ENCODE measurements at regions not wholly inside any gene's neighbourhood (a gene's known extent, or its start where the extent isn't known, plus 50 kb on each side); places are given as distances from the start of the nearest gene placed in this dataset.
A peak's percentile ranks its signal among the peaks of the same experiment; 100 is the strongest.

GRCh38 chr4:1474126-1475090 lies 68.2 kb upstream of the NKX1-1 start:
- DNase-seq: no peak

DNA sequence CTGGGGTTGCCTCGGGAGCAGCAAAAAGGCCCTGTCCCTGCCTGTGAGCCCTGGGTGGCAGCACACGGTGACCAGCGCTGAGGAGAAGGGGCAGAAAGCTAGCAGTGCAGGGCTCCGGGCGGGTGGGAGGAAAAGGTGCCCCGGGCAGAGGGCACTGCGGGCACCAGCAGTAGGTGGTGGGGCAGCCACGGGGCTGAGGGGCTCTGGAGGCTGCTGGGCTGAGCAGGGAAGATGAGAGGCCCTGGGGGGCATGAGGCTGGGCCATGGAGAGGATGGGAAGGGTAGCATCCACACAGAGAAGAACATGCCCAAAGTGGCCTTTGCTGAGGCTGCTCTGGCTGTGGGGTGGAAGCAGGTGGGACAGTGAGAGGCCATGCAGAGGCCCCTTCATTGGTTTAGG lies 67.5 kb upstream of the NKX1-1 start:
- no peak for DNase-seq

DNA sequence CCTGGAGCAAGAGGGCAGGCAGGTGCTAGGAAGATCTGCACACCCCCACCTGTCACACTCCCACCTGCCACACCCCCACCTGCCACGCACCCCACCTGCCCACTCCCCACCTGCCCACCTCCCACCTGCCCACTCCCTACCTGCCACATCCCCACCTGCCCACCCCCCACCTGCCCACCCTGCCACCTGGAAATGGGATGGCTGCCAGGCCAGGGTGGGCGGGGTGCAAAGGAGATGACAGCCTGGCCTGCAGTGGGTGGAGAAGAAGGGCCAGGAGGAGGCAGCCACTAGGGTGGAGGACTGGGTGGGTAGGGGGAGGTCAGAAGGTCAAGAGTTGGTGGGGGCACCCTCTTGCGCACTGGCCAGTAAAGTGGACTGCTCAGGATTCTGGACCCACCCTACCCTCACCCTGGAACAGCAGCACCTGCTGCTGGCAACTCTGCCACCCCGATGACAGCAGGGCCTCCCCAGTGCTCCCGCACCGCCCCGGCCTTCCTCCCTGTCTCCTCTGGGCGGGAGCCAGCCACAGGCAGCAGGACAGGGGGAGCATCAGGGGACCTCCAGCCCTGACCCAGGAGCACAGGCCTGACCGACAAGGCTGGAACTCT lies 66.8 kb upstream of the NKX1-1 start:
- DNase-seq: no peak

GRCh38 chr4:1472148-1472797 lies 66.0 kb upstream of the NKX1-1 start:
- DNase-seq: no peak

DNA sequence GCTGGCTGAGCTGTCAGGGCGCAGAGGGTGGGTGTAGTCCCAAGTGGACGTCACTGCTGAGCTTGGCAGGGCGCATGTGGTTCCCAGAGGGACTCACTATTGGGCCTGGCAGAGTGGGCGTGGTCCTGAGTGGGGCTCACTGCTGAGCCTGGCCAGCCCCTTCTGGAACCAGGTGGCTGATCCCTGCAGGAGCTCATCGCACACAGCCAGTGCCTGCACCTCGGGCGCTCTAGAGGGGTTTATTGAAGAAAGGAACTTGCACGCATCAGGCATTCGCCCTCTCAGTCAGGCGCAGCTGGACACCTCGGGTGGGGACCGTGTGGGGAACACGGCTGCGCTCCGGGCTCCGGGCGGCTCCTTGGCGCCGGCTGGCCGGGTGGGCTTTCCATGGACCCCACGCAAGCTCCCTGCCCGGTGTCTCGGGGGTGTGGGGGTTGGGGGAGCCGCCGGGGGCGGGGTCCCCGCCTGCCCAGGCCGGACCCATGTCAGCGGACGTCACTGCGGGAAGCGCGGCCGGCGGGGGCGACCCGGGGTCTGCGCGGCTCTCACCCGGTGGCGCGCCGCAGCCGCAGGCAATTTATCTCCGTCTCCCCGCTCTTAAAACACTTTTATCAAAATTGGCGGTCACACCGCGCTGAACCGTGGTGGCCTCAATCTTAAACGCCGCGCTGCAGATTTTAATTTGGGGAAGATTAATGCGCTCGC lies 65.4 kb upstream of the NKX1-1 start:
- no peak for DNase-seq

- no peak for DNase-seq
These were observed 64.7 kb upstream of the NKX1-1 start for GRCh38 chr4:1470816-1471442.

DNA sequence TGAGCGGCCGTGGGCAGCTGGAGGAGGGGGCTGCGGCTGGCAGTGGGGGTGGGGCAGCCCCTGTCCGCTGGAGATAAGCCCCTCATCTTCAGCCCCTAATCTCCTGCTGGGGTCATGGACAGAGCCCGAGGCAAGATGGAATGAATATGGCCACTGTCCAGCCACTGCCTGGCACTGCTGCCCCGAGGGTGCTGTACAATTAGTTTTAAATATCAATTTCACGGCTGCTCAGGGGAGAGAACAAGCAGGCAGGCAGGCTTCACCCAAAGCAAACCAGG lies 64.1 kb upstream of the NKX1-1 start:
- DNase-seq: no peak

DNA sequence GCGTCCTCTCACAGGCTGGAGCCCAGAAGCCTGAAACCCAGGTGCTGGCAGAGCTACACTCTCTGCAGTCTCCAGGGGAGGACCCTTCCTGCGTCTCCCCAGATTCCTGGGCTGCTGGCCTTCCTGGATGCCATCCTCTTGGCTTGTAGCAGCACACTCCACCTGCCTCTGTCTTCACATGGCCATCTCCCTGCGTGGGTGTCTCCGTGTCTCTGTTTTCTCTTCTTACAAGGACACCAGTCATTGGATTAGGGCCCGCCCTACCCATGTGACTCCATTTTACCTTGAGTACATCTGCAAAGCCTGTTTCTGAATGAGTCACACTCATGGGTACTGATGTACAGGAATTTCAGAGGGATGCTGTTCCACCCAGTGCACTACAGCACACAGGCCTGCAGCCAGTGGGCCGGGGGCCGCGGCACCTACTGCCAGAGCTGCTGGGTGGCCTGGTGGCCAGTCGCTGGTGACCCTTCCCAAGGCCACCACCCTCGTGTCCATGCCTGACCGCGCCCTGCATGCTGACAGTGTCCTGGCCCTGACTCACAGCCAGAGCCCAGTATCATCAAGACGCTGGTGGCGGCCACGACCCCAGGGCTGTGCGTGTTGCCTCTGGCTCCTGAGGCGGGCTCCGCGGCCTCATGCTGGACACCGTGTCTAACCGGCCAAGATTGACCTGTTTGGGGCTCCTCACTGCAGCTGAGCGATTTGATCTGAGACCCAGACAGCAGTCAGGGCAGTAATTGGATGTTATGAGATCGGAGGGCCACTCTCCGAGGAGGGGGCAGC lies 63.6 kb upstream of the NKX1-1 start:
- no peak for DNase-seq

GRCh38 chr4:1469043-1469442 lies 62.8 kb upstream of the NKX1-1 start:
- no peak for DNase-seq

- DNase-seq: no peak
These were observed 61.6 kb upstream of the NKX1-1 start for GRCh38 chr4:1467581-1468458.

DNA sequence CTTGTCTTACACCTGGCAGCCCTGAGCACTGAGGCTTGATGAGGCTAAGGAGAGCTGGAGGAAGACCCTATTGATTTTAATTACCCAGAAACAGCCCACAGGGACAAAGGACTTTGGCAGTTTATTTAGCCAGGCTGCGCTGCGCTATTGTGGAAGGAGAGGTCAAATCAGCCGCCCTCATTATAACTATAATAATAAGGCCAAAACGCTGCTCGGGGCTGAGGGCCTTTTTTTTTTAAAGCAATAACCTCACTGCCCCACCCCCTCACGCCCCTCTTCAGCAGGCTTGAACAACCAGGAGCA lies 60.6 kb upstream of the NKX1-1 start:
- no peak for DNase-seq

DNA sequence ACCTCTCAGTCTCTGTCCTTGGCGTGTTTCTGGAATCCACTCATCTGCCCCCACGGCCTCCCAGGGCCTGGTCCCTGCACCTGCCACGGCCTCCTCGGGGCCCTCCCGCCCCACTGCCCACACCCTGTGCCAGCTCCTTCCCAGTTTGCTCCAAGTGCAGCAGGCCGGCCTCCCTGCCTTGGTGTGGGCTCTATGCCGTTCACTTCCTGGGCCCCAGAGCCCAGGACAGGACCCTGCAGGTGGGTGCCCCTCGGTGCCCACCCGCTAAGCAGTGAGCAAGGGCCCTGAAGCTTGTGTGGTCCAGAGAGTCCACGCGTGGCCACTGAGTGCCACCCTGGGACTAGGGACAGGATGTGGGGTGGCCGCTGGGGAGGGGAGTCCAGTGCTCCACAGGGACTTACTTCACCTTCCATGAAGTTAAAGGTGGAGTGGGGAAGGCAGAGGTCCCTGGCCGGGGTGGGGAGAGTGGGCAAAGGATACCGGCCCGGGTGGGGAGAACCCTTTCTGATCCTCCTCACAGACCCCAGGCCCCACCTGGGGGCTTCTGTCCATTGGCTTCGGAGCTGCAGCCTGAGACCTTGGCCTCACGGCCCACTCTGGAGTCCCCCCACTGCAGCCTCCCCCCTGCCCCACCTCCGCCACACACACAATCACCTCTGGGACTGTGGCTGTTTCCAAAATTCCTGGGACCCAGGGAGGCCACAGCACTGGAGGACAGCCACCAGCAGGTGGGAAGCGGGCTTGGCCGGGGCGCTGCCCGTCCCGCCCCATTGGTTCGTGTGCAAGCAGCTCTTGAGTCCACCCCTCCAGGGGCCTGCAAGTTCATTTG lies 60.0 kb upstream of the NKX1-1 start:
- DNase-seq: no peak

GRCh38 chr4:1465173-1466033 lies 59.2 kb upstream of the NKX1-1 start:
- DNase-seq: no peak

- no peak for DNase-seq
These were observed 58.4 kb upstream of the NKX1-1 start for GRCh38 chr4:1464581-1465171.

DNA sequence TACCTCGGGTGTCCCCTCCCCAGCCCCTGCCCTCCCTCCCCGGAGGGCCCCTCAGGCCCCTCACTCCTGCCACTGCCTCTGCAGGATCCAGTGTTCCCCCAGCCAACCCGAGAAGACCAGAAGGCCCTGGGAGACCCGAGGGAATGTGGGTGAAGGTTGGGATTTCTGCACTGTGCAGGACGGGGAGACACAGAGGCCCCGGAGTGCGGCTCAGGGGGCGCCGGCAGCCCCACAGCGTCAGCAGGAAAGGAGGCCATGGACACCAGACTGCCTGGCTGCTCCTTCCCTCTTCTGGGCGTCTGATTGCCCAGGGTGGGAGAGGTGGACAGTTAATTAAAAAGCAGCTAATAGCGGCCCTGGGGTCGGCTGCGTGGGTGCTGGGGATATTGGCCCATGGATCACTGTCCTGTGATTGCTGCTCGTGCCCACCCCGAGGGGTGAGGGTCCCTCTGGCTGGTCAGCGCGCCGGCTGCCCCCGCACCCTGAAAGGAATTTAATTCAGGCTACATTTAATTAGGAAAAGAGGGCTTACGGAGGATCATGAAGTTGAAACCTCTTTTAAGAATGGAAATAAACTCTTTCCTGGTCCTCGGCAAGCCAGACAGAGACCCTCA lies 57.8 kb upstream of the NKX1-1 start:
- no peak for DNase-seq

DNA sequence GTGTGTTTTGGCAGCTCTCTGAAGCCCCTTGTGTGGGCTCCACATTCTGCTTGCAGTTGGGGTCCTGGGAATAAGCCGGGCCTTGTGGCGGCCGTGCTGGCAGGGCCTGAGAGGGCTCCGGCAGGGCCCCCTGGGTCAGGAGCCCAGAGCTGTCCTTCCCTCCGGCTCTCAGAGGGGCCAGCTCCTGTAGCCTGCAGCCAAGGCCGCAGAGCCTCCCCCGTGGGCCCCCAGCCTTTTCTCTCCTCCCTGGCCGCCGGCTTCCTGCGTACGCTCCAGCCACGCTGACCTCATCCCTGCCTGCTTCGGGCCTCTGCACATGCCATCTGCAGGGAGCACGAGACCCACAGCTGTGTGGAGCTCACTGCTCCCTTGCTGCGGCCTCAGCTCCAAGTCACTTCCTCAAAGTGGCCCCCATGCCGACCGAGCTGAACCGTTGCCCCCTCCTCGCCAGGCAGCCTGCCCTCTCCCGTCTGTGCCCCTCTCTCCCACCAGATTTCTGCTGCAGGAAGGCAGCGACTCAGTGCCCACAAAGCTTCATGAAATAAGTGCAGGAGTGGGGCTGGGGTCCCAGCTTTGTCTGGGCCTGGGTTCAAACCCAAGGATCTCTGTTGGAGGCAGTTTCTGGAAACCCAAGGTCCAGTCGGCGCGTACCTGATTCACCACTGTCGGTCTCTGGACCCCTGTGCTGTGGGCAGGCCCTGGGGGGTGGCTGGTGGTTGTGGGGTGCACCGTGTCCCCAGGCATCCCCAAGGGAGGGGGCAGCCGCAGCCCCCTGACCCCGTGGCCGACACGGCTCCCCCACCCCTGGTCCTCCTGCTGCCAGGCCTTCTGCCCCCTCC lies 57.1 kb upstream of the NKX1-1 start:
- peak; percentile 70 for DNase-seq

GRCh38 chr4:1462768-1463075 lies 56.5 kb upstream of the NKX1-1 start:
- no peak for DNase-seq
